DOHH2 (cell line): ENCODE measurements at regions not wholly inside any gene's neighbourhood (a gene's known extent, or its start where the extent isn't known, plus 50 kb on each side); places are given as distances from the start of the nearest gene placed in this dataset.

Experiments
- H3F3A ChIP-seq: fragments of 200-600 bp; sonication (generic), shearing (Covaris generic); 2 replicates; pipeline ENCODE4 v1.6.0; 2016; ENCODE audit warnings: antibody characterized with exemption, mild to moderate bottlenecking; ENCODE audit not compliant: control insufficient read depth, insufficient read depth
- H3K27ac ChIP-seq: fragments of 200-600 bp; sonication (generic); 2 replicates; pipeline ENCODE4 v1.5.1; 2014; ENCODE audit warnings: low read depth, mild to moderate bottlenecking, low read length, moderate library complexity
- H3K27me3 ChIP-seq: fragments of 200-600 bp; sonication (generic); 2 replicates; pipeline ENCODE4 v1.6.1; 2014; ENCODE audit warnings: mild to moderate bottlenecking, low read length, mixed read lengths; ENCODE audit not compliant: control insufficient read depth
- H3K36me3 ChIP-seq: fragments of 200-600 bp; sonication (generic); 2 replicates; pipeline ENCODE4 v1.6.1; 2014; ENCODE audit warnings: mild to moderate bottlenecking, low read length, moderate library complexity, mixed read lengths; ENCODE audit not compliant: control insufficient read depth
- H3K4me1 ChIP-seq: fragments of 200-600 bp; sonication (generic); 2 replicates; pipeline ENCODE4 v1.6.1; 2014; ENCODE audit warnings: mild to moderate bottlenecking, low read length, mixed read lengths; ENCODE audit not compliant: control insufficient read depth
- H3K4me2 ChIP-seq: fragments of 200-600 bp; sonication (generic); 2 replicates; pipeline ENCODE4 v1.6.0; 2014; ENCODE audit warnings: mild to moderate bottlenecking, low read length, moderate library complexity
- H3K4me3 ChIP-seq: fragments of 200-600 bp; sonication (generic); 2 replicates; pipeline ENCODE4 v1.5.1; 2014; ENCODE audit warnings: mild to moderate bottlenecking, low read length, mixed read lengths
- H3K79me2 ChIP-seq: fragments of 200-600 bp; sonication (generic); 2 replicates; pipeline ENCODE4 v1.6.1; 2014; ENCODE audit warnings: mild to moderate bottlenecking, low read length, mixed read lengths; ENCODE audit not compliant: control insufficient read depth
- H3K9me2 ChIP-seq: fragments of 200-600 bp; sonication (generic); replicated peaks from 2 replicates; pipeline ENCODE4 v1.6.1; 2014; ENCODE audit warnings: mild to moderate bottlenecking, low read length, mixed read lengths; ENCODE audit not compliant: control insufficient read depth
- H3K9me3 ChIP-seq: fragments of 200-600 bp; sonication (generic); 2 replicates; pipeline ENCODE4 v1.6.1; 2014; ENCODE audit warnings: antibody characterized with exemption, low read length, mixed read lengths; ENCODE audit not compliant: control insufficient read depth, insufficient read depth
- H4K20me1 ChIP-seq: fragments of 200-600 bp; sonication (generic); 2 replicates; pipeline ENCODE4 v1.6.0; 2014; ENCODE audit warnings: low read depth, mild to moderate bottlenecking, antibody characterized with exemption, low read length, moderate library complexity; ENCODE audit not compliant: control insufficient read depth, insufficient read depth
- EZH2phosphoT487 ChIP-seq: fragments of 200-600 bp; sonication (generic); IDR thresholded peaks from 2 replicates; pipeline ENCODE4 v1.6.1; 2017; ENCODE audit warnings: borderline replicate concordance, mild to moderate bottlenecking, antibody characterized with exemption, low read length, moderate library complexity, mixed read lengths
- TF ChIP-seq, protein P1 (sequence below): fragments of 200-600 bp; sonication (generic); IDR thresholded peaks from one replicate; pipeline ENCODE4 v1.5.1; 2014; ENCODE audit warnings: antibody characterized with exemption, mild to moderate bottlenecking, low read depth, low read length; ENCODE audit not compliant: poor library complexity, severe bottlenecking

DNA sequence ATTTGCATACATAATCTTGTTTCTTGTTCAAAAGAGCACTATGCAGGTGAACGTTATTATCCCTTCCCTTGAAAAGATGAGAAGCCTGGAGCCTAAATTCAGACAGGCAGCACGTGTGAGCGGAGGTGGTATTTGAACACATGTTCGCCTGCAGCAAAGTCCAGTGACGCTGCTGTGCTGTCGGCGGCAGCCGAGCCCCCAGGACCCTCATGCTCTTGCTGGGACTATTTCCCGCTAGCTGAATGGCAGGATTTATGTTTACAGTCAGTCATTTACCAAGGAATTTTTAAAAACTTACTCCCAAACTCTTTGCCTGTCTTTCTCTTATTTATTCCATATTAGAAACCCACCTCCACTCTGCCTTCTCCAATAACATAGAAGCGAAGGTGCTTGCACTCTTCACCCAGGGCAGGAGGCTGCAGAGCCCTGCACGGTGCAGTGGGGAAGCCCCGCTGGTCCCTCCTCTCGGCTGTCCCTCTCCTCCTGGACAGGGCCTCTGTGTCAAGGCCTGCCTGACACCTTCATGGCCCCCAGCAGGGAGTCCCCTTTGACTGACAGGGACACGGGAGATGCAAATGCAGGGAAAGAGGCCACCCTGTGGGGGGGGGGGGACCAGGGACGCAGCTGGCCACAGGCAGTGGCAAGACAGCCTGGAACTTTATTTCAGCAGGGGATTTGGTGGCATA is 528.5 kb upstream of the B3GAT1 start:
- Histone ChIP-seq H3K4me3 (no peak overlapping the region), H3K4me1 (no peaks in the 10 kb centered on the region), H3K36me3 (no peaks in the 10 kb centered on the region), H3K27me3 (no peaks in the 10 kb centered on the region), H3K27ac (no peak overlapping the region), H3K79me2 (no peaks in the 10 kb centered on the region), H3K9me3 (no peaks in the 10 kb centered on the region), H3K4me2 (no peak overlapping the region), H3K9me2 (no peaks in the 10 kb centered on the region), H3F3A (no peaks in the 10 kb centered on the region), H4K20me1 (no peaks in the 10 kb centered on the region)
- TF ChIP-seq EZH2phosphoT487, result no peak
- TF ChIP-seq, protein P1, sequence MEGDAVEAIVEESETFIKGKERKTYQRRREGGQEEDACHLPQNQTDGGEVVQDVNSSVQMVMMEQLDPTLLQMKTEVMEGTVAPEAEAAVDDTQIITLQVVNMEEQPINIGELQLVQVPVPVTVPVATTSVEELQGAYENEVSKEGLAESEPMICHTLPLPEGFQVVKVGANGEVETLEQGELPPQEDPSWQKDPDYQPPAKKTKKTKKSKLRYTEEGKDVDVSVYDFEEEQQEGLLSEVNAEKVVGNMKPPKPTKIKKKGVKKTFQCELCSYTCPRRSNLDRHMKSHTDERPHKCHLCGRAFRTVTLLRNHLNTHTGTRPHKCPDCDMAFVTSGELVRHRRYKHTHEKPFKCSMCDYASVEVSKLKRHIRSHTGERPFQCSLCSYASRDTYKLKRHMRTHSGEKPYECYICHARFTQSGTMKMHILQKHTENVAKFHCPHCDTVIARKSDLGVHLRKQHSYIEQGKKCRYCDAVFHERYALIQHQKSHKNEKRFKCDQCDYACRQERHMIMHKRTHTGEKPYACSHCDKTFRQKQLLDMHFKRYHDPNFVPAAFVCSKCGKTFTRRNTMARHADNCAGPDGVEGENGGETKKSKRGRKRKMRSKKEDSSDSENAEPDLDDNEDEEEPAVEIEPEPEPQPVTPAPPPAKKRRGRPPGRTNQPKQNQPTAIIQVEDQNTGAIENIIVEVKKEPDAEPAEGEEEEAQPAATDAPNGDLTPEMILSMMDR, result no peak

DNA sequence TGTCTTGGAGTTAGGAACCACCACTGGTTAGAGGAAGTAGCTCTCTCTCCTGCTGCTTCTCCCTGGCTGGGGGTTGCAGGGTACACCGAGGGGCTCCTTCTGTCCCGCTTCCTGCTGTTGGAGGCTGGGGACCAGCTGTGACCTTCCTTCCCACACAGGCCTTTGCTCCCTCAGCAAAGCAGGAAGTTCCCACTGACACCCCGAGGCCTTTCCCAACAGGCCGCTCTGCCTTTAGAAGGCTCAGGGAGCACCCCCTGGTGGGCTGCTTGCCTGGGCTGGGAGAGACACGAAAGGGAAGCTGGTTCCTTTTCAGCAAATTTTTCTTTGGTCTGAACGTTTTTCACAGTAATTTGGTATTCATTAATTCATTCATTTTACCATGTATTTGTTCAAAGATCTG is 527.9 kb upstream of the B3GAT1 start:
- Histone ChIP-seq H4K20me1 (no peaks in the 10 kb centered on the region), H3F3A (no peaks in the 10 kb centered on the region), H3K4me1 (no peaks in the 10 kb centered on the region), H3K4me3 (no peak overlapping the region), H3K36me3 (no peaks in the 10 kb centered on the region), H3K9me3 (no peaks in the 10 kb centered on the region), H3K27ac (no peak overlapping the region), H3K79me2 (no peaks in the 10 kb centered on the region), H3K9me2 (no peaks in the 10 kb centered on the region), H3K4me2 (no peak overlapping the region), H3K27me3 (no peaks in the 10 kb centered on the region)
- TF ChIP-seq EZH2phosphoT487, result no peak
- TF ChIP-seq, protein P1, result no peak

DNA sequence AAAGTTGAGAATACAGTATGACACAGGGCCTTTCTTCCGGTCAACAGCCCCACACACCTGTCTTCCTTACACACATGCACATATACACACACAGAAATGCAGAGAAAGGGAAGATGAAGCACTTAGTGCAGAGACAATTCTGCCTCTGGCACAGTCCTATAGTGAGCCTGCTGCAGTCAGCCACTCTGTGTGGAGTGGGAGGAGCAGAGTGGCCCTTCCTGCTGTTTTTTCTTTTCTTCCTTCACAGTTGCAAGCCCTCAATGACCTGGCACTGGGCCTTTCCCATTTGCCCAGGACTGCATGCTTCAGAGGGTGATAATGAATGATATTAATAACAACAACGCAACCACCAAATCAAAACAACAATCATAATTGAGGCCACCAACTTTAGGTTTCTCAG is 527.0 kb upstream of the B3GAT1 start:
- Histone ChIP-seq H3K79me2 (no peaks in the 10 kb centered on the region), H3K4me3 (no peak overlapping the region), H3F3A (no peaks in the 10 kb centered on the region), H3K4me2 (no peak overlapping the region), H3K4me1 (no peaks in the 10 kb centered on the region), H4K20me1 (no peaks in the 10 kb centered on the region), H3K9me2 (no peaks in the 10 kb centered on the region), H3K27ac (no peak overlapping the region), H3K9me3 (no peaks in the 10 kb centered on the region), H3K36me3 (no peaks in the 10 kb centered on the region), H3K27me3 (no peaks in the 10 kb centered on the region)
- TF ChIP-seq EZH2phosphoT487, result no peak
- TF ChIP-seq, protein P1, result no peak
